ENCODE measurements at regions not wholly inside any gene's neighbourhood (a gene's known extent, or its start where the extent isn't known, plus 50 kb on each side); places are given as distances from the start of the nearest gene placed in this dataset.
"Not testable (repeated sequence)": the region's sequence is repeated elsewhere in the genome, so short reads cannot be mapped to it uniquely, and the experiment has no call there.

- Histone ChIP-seq H3K27ac (ENCODE audit: insufficient read depth, low read depth, low read length) (no peak overlapping the region), H4K20me1 (replicated peaks; ENCODE audit: control insufficient read depth, extremely low read depth, insufficient read depth, low read length) (no peaks in the 10 kb centered on the region), H3K4me3 (replicated peaks in 1 of 3; ENCODE audit: insufficient read depth in 1 of 3, low read depth in 1 of 3, low read length in 3 of 3) (no peak overlapping the region), H3K4me1 (ENCODE audit: control insufficient read depth, extremely low read depth, insufficient read depth, low read length) (no peaks in the 10 kb centered on the region), H3K27me3 (ENCODE audit: control insufficient read depth in 2 of 2, insufficient read depth in 2 of 2, low read length in 2 of 2) (no peaks in the 10 kb centered on the region), H3K36me3 (ENCODE audit: control insufficient read depth in 2 of 2, extremely low read depth in 1 of 2, insufficient read depth in 2 of 2, low read length in 2 of 2) (no peaks in the 10 kb centered on the region), H3K9ac (replicated peaks; ENCODE audit: extremely low read depth, insufficient read depth, low read length) (no peak overlapping the region), H2AFZ (ENCODE audit: low read depth, low read length) (no peak overlapping the region), H3K79me2 (ENCODE audit: control insufficient read depth, insufficient read depth, low read length) (no peaks in the 10 kb centered on the region), H3K9me1 (replicated peaks; ENCODE audit: control insufficient read depth, extremely low read depth, insufficient read depth, low read length) (no peaks in the 10 kb centered on the region), H3K9me3 (replicated peaks; ENCODE audit: control insufficient read depth, insufficient read depth, low read length) (peaks cover 2% of the 10 kb centered on the region), H3K4me2 (ENCODE audit: insufficient read depth, low read length) (no peak overlapping the region)
- dilution Hi-C loops (cut with MboI; ENCODE audit: extremely low pct_ligation_motif_present, low sequenced_read_pairs), result no loop called here
- DNase-seq (ENCODE audit: low read depth, low spot score) (no peak), FAIRE-seq (no peak)
- POLR2A ChIA-PET, result no interaction called here
- no TSS peak for BruUV-seq (replicated peaks)
- TF ChIP-seq, protein P1, sequence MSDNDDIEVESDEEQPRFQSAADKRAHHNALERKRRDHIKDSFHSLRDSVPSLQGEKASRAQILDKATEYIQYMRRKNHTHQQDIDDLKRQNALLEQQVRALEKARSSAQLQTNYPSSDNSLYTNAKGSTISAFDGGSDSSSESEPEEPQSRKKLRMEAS (IDR thresholded peaks at IDR 0.05; ENCODE audit: insufficient read depth, insufficient read length), result no peak
- no peak for TF ChIP-seq FOS (IDR thresholded peaks at IDR 0.05; ENCODE audit: borderline replicate concordance, insufficient read depth, low read length)
- TF ChIP-seq POLR2AphosphoS5 (IDR thresholded peaks at IDR 0.05; ENCODE audit: insufficient read depth, low read depth, low read length), result no peak
- no peak for TF ChIP-seq MYC (IDR thresholded peaks at IDR 0.05; ENCODE audit: low read depth, low read length)
- no peak for TF ChIP-seq EZH2 (IDR thresholded peaks at IDR 0.05; ENCODE audit: borderline replicate concordance, low read depth, low read length, severe bottlenecking)
- no peak for TF ChIP-seq JUN (IDR thresholded peaks at IDR 0.05; ENCODE audit: borderline replicate concordance, insufficient read depth, insufficient read length, low read depth)
- intact Hi-C loops (cut with micrococcal nuclease), result no loop called here
- CTCF ChIA-PET, result no interaction called here
Observed at GRCh38 chr2:142502402-142502801, 371.6 kb upstream of the LRP1B start.

DNA sequence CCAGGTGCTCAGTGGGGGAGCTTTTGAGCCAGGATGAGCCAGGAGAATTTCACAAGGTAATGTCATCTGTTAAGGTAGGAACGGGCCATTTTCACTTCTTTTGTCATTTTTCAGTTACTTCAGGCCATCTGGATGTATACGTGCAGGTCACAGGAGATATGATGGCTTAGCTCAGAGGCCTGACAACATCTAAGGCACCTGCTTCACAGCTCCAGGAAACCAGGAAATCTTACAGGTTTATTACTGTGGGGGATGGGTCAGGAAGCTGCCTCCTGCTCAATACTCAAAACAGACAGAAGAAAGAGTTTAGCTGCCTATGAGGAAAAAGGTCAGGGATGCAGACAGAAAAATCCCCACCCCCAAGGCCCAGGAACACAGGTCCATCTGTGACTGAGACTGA, 364.3 kb upstream of the LRP1B start:
- no TSS peak for BruUV-seq (replicated peaks)
- H4K20me1 ChIP-seq (replicated peaks; ENCODE audit: control insufficient read depth, extremely low read depth, insufficient read depth, low read length), result no peaks in the 10 kb centered on the region
- H2AFZ ChIP-seq (ENCODE audit: low read depth, low read length), result no peak overlapping the region
- no peak for TF ChIP-seq JUN (IDR thresholded peaks at IDR 0.05; ENCODE audit: borderline replicate concordance, insufficient read depth, insufficient read length, low read depth)
- no peak overlapping the region for H3K27ac ChIP-seq (ENCODE audit: insufficient read depth, low read depth, low read length)
- H3K27me3 ChIP-seq (ENCODE audit: control insufficient read depth in 2 of 2, insufficient read depth in 2 of 2, low read length in 2 of 2), result no peaks in the 10 kb centered on the region
- H3K9me3 ChIP-seq (replicated peaks; ENCODE audit: control insufficient read depth, insufficient read depth, low read length), result no peaks in the 10 kb centered on the region
- intact Hi-C loops (cut with micrococcal nuclease) (no loop called here), dilution Hi-C loops (cut with MboI; ENCODE audit: extremely low pct_ligation_motif_present, low sequenced_read_pairs) (no loop called here)
- no peak overlapping the region for H3K4me2 ChIP-seq (ENCODE audit: insufficient read depth, low read length)
- H3K9me1 ChIP-seq (replicated peaks; ENCODE audit: control insufficient read depth, extremely low read depth, insufficient read depth, low read length), result no peaks in the 10 kb centered on the region
- no peaks in the 10 kb centered on the region for H3K79me2 ChIP-seq (ENCODE audit: control insufficient read depth, insufficient read depth, low read length)
- no peak overlapping the region for H3K9ac ChIP-seq (replicated peaks; ENCODE audit: extremely low read depth, insufficient read depth, low read length)
- no peak overlapping the region for H3K4me3 ChIP-seq (replicated peaks in 1 of 3; ENCODE audit: insufficient read depth in 1 of 3, low read depth in 1 of 3, low read length in 3 of 3)
- no peaks in the 10 kb centered on the region for H3K36me3 ChIP-seq (ENCODE audit: control insufficient read depth in 2 of 2, extremely low read depth in 1 of 2, insufficient read depth in 2 of 2, low read length in 2 of 2)
- no peaks in the 10 kb centered on the region for H3K4me1 ChIP-seq (ENCODE audit: control insufficient read depth, extremely low read depth, insufficient read depth, low read length)
- ChIA-PET CTCF (no interaction called here), POLR2A (no interaction called here)
- FAIRE-seq (no peak), DNase-seq (ENCODE audit: low read depth, low spot score) (no peak)

DNA sequence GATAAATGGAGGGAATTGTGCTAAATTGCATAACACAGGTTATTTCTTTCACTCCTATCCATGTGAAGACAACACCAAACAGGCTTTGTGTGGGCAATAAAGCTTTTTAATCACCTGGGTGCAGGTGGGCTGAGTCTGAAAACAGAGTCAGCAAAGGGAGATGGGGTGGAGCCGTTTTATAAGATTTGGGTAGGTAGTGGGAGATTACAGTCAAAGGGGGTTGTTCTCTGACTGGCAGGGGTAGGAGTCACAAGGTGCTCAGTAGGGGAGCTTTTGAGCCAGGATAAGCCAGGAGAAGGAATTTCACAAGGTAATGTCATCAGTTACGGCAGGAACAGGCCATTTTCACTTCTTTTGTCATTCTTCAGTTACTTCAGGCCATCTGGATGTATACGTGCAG, 358.8 kb upstream of the LRP1B start:
- H3K9ac ChIP-seq (replicated peaks; ENCODE audit: extremely low read depth, insufficient read depth, low read length); H2AFZ ChIP-seq (ENCODE audit: low read depth, low read length); FAIRE-seq; H3K79me2 ChIP-seq (ENCODE audit: control insufficient read depth, insufficient read depth, low read length); H3K36me3 ChIP-seq (ENCODE audit: control insufficient read depth in 2 of 2, extremely low read depth in 1 of 2, insufficient read depth in 2 of 2, low read length in 2 of 2); BruUV-seq (replicated peaks); DNase-seq (ENCODE audit: low read depth, low spot score); CTCF ChIA-PET; POLR2A ChIA-PET; H3K27ac ChIP-seq (ENCODE audit: insufficient read depth, low read depth, low read length); H3K9me3 ChIP-seq (replicated peaks; ENCODE audit: control insufficient read depth, insufficient read depth, low read length); H3K4me2 ChIP-seq (ENCODE audit: insufficient read depth, low read length); intact Hi-C loops (cut with micrococcal nuclease); H3K9me1 ChIP-seq (replicated peaks; ENCODE audit: control insufficient read depth, extremely low read depth, insufficient read depth, low read length); H3K27me3 ChIP-seq (ENCODE audit: control insufficient read depth in 2 of 2, insufficient read depth in 2 of 2, low read length in 2 of 2); H3K4me3 ChIP-seq (replicated peaks in 1 of 3; ENCODE audit: insufficient read depth in 1 of 3, low read depth in 1 of 3, low read length in 3 of 3); dilution Hi-C loops (cut with MboI; ENCODE audit: extremely low pct_ligation_motif_present, low sequenced_read_pairs); H3K4me1 ChIP-seq (ENCODE audit: control insufficient read depth, extremely low read depth, insufficient read depth, low read length); H4K20me1 ChIP-seq (replicated peaks; ENCODE audit: control insufficient read depth, extremely low read depth, insufficient read depth, low read length): not testable (repeated sequence)

Data from endothelial cell of umbilical vein (primary cell).